HepG2 (cell line): ENCODE measurements at regions not wholly inside any gene's neighbourhood (a gene's known extent, or its start where the extent isn't known, plus 50 kb on each side); places are given as distances from the start of the nearest gene placed in this dataset.
A peak's percentile ranks its signal among the peaks of the same experiment; 100 is the strongest.

Experiments
- ATAC-seq: fragments of 200-7000 bp; cut with Tn5 transposase; 3 replicates; pipeline ENCODE4 v1.9.1; 2020; ENCODE audit warnings: mild to moderate bottlenecking, moderate library complexity
- BruUV-seq: library from RNA; stranded (reverse); fragments of 400-500 nt; replicated peaks from 2 replicates; lab custom pipeline; 2021; lab: Mats Ljungman, UMichigan
- CTCF ChIA-PET: fragments of 300-600 bp; formaldehyde crosslinking; extraction: SDS; loops from one replicate; lab custom pipeline; 2021; ENCODE audit warnings: low total read pairs, inconsistent platforms, low intra/inter-chr PET ratio; lab: Yijun Ruan, JAX
- POLR2A ChIA-PET: fragments of 350-600 bp; sonication (Branson Sonifier 250); formaldehyde crosslinking; loops from one replicate; lab custom pipeline; 2020; ENCODE audit warnings: antibody characterized with exemption, inconsistent platforms; lab: Yijun Ruan, JAX
- DNase-seq: peaks from one replicate; pipeline ENCODE4 v3.0.0-alpha.2; 2015; ENCODE audit warnings: low spot score
- FAIRE-seq: peaks from 3 replicates; lab custom pipeline; 2011; peaks lifted over from hg19 to GRCh38; lab: Jason Lieb, UNC
- H2AFZ ChIP-seq: one replicate; pipeline ENCODE4 v1.6.1; 2011; ENCODE audit warnings: low read length, inconsistent platforms
- H3K27ac ChIP-seq: fragments of 300-600 bp; 3 replicates; pipeline ENCODE4 v1.8.0; 2011; ENCODE audit warnings: mixed run types, mild to moderate bottlenecking, mixed read lengths, low read length, inconsistent platforms; ENCODE audit not compliant: insufficient read depth; ENCODE audit errors: extremely low read length
- H3K27me3 ChIP-seq, 2 experiments: fragments of 200-600 bp in 1 of 2; 2 replicates in 1 of 2; 3 replicates in 1 of 2; pipeline versions ENCODE4 v1.6.0 to v1.8.0; 2011; ENCODE audit warnings: low read length in 2 of 2, mild to moderate bottlenecking in 2 of 2, moderate library complexity in 2 of 2, inconsistent platforms in 1 of 2; ENCODE audit not compliant: insufficient read depth in 2 of 2, control insufficient read depth in 1 of 2
- H3K36me3 ChIP-seq, 2 experiments: fragments of 200-600 bp in 1 of 2; replicated peaks in 1 of 2; 2 replicates in 1 of 2; 3 replicates in 1 of 2; pipeline versions ENCODE4 v1.5.1 to v1.8.0; 2011; ENCODE audit warnings: low read length in 2 of 2, inconsistent platforms in 1 of 2; ENCODE audit not compliant: insufficient read depth in 2 of 2, control insufficient read depth in 1 of 2
- H3K4me1 ChIP-seq: 2 replicates; pipeline ENCODE4 v1.5.1; 2012; ENCODE audit warnings: low read length, inconsistent platforms; ENCODE audit not compliant: insufficient read depth
- H3K4me2 ChIP-seq: 2 replicates; pipeline ENCODE4 v1.6.0; 2011; ENCODE audit warnings: low read depth, low read length, inconsistent platforms
- H3K4me3 ChIP-seq, 3 experiments: fragments of 200-600 bp in 1 of 3; sonication (generic), shearing (Covaris generic) in 1 of 3; replicated peaks in 1 of 3; 2 replicates each; pipeline ENCODE4 v1.5.1; 2011 to 2016; ENCODE audit warnings: low read length in 3 of 3, inconsistent platforms in 2 of 3, low read depth in 2 of 3, mild to moderate bottlenecking in 2 of 3, control low read depth in 1 of 3, mixed read lengths in 1 of 3; ENCODE audit not compliant: insufficient read depth in 1 of 3
- H3K79me2 ChIP-seq: one replicate; pipeline ENCODE4 v1.6.1; 2011; ENCODE audit warnings: low read length, inconsistent platforms; ENCODE audit not compliant: insufficient read depth
- H3K9ac ChIP-seq: 2 replicates; pipeline ENCODE4 v1.6.0; 2011; ENCODE audit warnings: mild to moderate bottlenecking, low read depth, low read length, inconsistent platforms; ENCODE audit not compliant: insufficient read depth
- H3K9me3 ChIP-seq: 2 replicates; pipeline ENCODE4 v1.5.1; 2012; ENCODE audit warnings: mild to moderate bottlenecking, low read length
- H4K20me1 ChIP-seq: 2 replicates; pipeline ENCODE4 v1.6.0; 2011; ENCODE audit warnings: inconsistent platforms, mild to moderate bottlenecking, low read length, moderate library complexity; ENCODE audit not compliant: insufficient read depth
- CEBPG ChIP-seq: IDR thresholded peaks from 2 replicates; pipeline ENCODE4 v1.6.1; 2016
- CENPT ChIP-seq: sonication (generic); formaldehyde crosslinking; IDR thresholded peaks from 2 replicates; pipeline ENCODE4 v1.8.0; 2022; ENCODE audit warnings: low read depth, mild to moderate bottlenecking, moderate library complexity, missing genetic modification reagents
- DZIP1 ChIP-seq: sonication (generic); formaldehyde crosslinking; IDR thresholded peaks from 2 replicates; pipeline ENCODE4 v1.5.0; 2020; ENCODE audit warnings: mild to moderate bottlenecking, missing genetic modification reagents
- HNRNPL ChIP-seq: fragments of 200-400 bp; formaldehyde crosslinking; IDR thresholded peaks from 2 replicates; pipeline ENCODE4 v1.6.1; 2017; ENCODE audit warnings: mild to moderate bottlenecking, low read depth, low read length
- IRF1 ChIP-seq: sonication (generic); formaldehyde crosslinking; IDR thresholded peaks from 2 replicates; pipeline ENCODE4 v1.4.0; 2020; ENCODE audit warnings: low read depth, mild to moderate bottlenecking, missing genetic modification reagents
- MEF2D ChIP-seq: sonication (generic); formaldehyde crosslinking; IDR thresholded peaks from 2 replicates; pipeline ENCODE4 v1.5.1; 2020; ENCODE audit warnings: mild to moderate bottlenecking, missing genetic modification reagents
- MNT ChIP-seq: fragments of 450-650 bp; IDR thresholded peaks from 2 replicates; pipeline ENCODE4 v1.6.1; 2016
- NBN ChIP-seq: fragments of 450-650 bp; conservative IDR thresholded peaks from 2 replicates; pipeline ENCODE4 v1.6.1; 2017
- PHF5A ChIP-seq: IDR thresholded peaks from one replicate; pipeline ENCODE4 v1.6.1; 2018; ENCODE audit warnings: low read depth, missing genetic modification reagents; ENCODE audit not compliant: unreplicated experiment
- PLSCR1 ChIP-seq: sonication (generic); formaldehyde crosslinking; IDR thresholded peaks from 2 replicates; pipeline ENCODE4 v1.5.0; 2020; ENCODE audit warnings: missing genetic modification reagents, mild to moderate bottlenecking, borderline replicate concordance
- SOX6 ChIP-seq, 2 experiments: fragments of 450-650 bp in 1 of 2; sonication (generic) in 1 of 2; formaldehyde crosslinking in 1 of 2; IDR thresholded peaks; 2 replicates each; pipeline versions ENCODE4 v1.4.0 to v1.6.1; 2017 to 2020; ENCODE audit warnings: antibody characterized with exemption in 1 of 2, mild to moderate bottlenecking in 1 of 2, missing genetic modification reagents in 1 of 2
- TFDP1 ChIP-seq: IDR thresholded peaks from 2 replicates; pipeline ENCODE4 v1.6.1; 2016; ENCODE audit warnings: missing compliant biosample characterization, missing genetic modification reagents, borderline replicate concordance
- WGBS: methylation state at CpG from one replicate; pipeline ENCODE4 v1.1.6; 2017; ENCODE audit warnings: low lambda C conversion rate; 5-methylcytosine and 5-hydroxymethylcytosine counted together
- in situ Hi-C: cut with HindIII; loops from 2 replicates; pipeline ENCODE4 v1.10.0; 2017; ENCODE audit warnings: low pct_unique_long_range_greater_than_20kb; ENCODE audit not compliant: extremely low pct_ligation_motif_present
- intact Hi-C: fragments of 100-400 bp; cut with micrococcal nuclease; formaldehyde crosslinking; loops from one replicate; pipeline ENCODE4 v1.10.0; 2022; ENCODE audit not compliant: unreplicated experiment

- TF ChIP-seq DZIP1 (CRISPR knock-in tag) (0 out of 2 replicates have a peak, but pooled peaks have one; percentile 25), PHF5A (CRISPR knock-in tag) (no peak), PLSCR1 (CRISPR knock-in tag) (no peak), CEBPG (CRISPR knock-in tag) (no peak), MEF2D (no peak)
- TF ChIP-seq, all 625 proteins: peak for 3
These were observed 242.1 kb upstream of the MYT1L start (continued) for GRCh38 chr2:2573205-2573604.

- no peak for DNase-seq
- no peak overlapping the region for H3K4me3 ChIP-seq
- H3K9ac ChIP-seq = no peak overlapping the region
- no peak for ATAC-seq
- in situ Hi-C loops = no loop called here
- no peaks in the 10 kb centered on the region for H4K20me1 ChIP-seq
- no peak overlapping the region for H3K4me2 ChIP-seq
- H3K4me1 ChIP-seq = no peaks in the 10 kb centered on the region
- H3K79me2 ChIP-seq = no peaks in the 10 kb centered on the region
- H3K27me3 ChIP-seq = peaks cover 1 to 20% of the 10 kb centered on the region in 2 experiments; a peak in 2 of 5 replicates
- intact Hi-C loops = no loop called here
- WGBS = 72% methylated on average over 25 of the region's 25 CpGs
- no peak overlapping the region for H3K27ac ChIP-seq
- no peak overlapping the region for H2AFZ ChIP-seq
- peaks cover 17% of the 10 kb centered on the region for H3K9me3 ChIP-seq
- ChIA-PET CTCF (no interaction called here), POLR2A (no interaction called here)
- FAIRE-seq = peak; percentile 70
- H3K36me3 ChIP-seq = no peaks in the 10 kb centered on the region
- BruUV-seq = no TSS peak
- TF ChIP-seq IRF1 (CRISPR knock-in tag) (no peak), TFDP1 (CRISPR knock-in tag) (no peak), MNT (peak; percentile 91), CENPT (peak; percentile 6; the same call in 1 of the 2 replicates), NBN (peak; percentile 66; the same call in 1 of the 2 replicates), HNRNPL (peak; percentile 61; the same call in 1 of the 2 replicates), SOX6 (IDR thresholded peaks at IDR 0.05) (peak; percentile 6; the same call in 1 of the 2 replicates), SOX6 (CRISPR knock-in tag; IDR thresholded peaks at IDR 0.05) (no peak)
These were observed 241.5 kb upstream of the MYT1L start for GRCh38 chr2:2572393-2573204.
